ENCODE measurements at regions not wholly inside any gene's neighbourhood (a gene's known extent, or its start where the extent isn't known, plus 50 kb on each side); places are given as distances from the start of the nearest gene placed in this dataset.

- no peak overlapping the region for H3K4me2 ChIP-seq (ENCODE audit: low read length)
- no peaks in the 10 kb centered on the region for H3K79me2 ChIP-seq (ENCODE audit: insufficient read depth, low read depth, low read length)
- no peaks in the 10 kb centered on the region for H3K9me2 ChIP-seq (ENCODE audit: insufficient read depth, low read length)
- H3K9me3 ChIP-seq (ENCODE audit: low read length): no peaks in the 10 kb centered on the region
- H3K27ac ChIP-seq (ENCODE audit: low read depth, low read length, poor library complexity, severe bottlenecking): no peak overlapping the region
- H4K20me1 ChIP-seq (ENCODE audit: insufficient read depth, low read length): no peaks in the 10 kb centered on the region
- TF ChIP-seq EZH2phosphoT487 (IDR thresholded peaks at IDR 0.05; ENCODE audit: borderline replicate concordance, low read depth, low read length) (no peak), CTCF (conservative IDR thresholded peaks at IDR 0.05; ENCODE audit: low read length) (no peak)
- intact Hi-C loops (cut with micrococcal nuclease; ENCODE audit: unreplicated experiment): no loop called here
- BruUV-seq (replicated peaks): no TSS peak
- no peak for DNase-seq (ENCODE audit: low spot score)
- H3K36me3 ChIP-seq (ENCODE audit: insufficient read depth, low read length): no peaks in the 10 kb centered on the region
- H3K4me3 ChIP-seq (ENCODE audit: low read depth, low read length, poor library complexity, severe bottlenecking): no peak overlapping the region
- ChIA-PET CTCF (ENCODE audit: unreplicated experiment) (no interaction called here), POLR2A (interaction anchor here (0.6 to 1.2 kb wide), 4 partner anchors 53 to 1443 kb away, joined by 3 read pairs; no protein-coding TSS in a partner anchor)
- no peak overlapping the region for H2AFZ ChIP-seq (ENCODE audit: low read length)
- no peaks in the 10 kb centered on the region for H3K4me1 ChIP-seq (ENCODE audit: insufficient read depth, low read length, poor library complexity, severe bottlenecking)
Measured at GRCh38 chr2:195038153-195038552, 618.9 kb upstream of the SLC39A10 start.

GRCh38 chr2:195037045-195037444 is 620.0 kb upstream of the SLC39A10 start:
- POLR2A ChIA-PET: no interaction called here
- intact Hi-C loops (cut with micrococcal nuclease; ENCODE audit: unreplicated experiment): no loop called here

More at GRCh38 chr2:195037045-195037444, 620.0 kb upstream of the SLC39A10 start:
- H3K4me1 ChIP-seq (ENCODE audit: insufficient read depth, low read length, poor library complexity, severe bottlenecking): no peaks in the 10 kb centered on the region
- BruUV-seq (replicated peaks): no TSS peak
- DNase-seq (ENCODE audit: low spot score): no peak
- H3K36me3 ChIP-seq (ENCODE audit: insufficient read depth, low read length): no peaks in the 10 kb centered on the region
- no peaks in the 10 kb centered on the region for H3K79me2 ChIP-seq (ENCODE audit: insufficient read depth, low read depth, low read length)
- CTCF ChIA-PET (ENCODE audit: unreplicated experiment): no interaction called here
- no peak overlapping the region for H2AFZ ChIP-seq (ENCODE audit: low read length)
- no peaks in the 10 kb centered on the region for H4K20me1 ChIP-seq (ENCODE audit: insufficient read depth, low read length)
- H3K27ac ChIP-seq (ENCODE audit: low read depth, low read length, poor library complexity, severe bottlenecking): no peak overlapping the region
- no peak overlapping the region for H3K4me2 ChIP-seq (ENCODE audit: low read length)
- no peak for TF ChIP-seq EZH2phosphoT487 (IDR thresholded peaks at IDR 0.05; ENCODE audit: borderline replicate concordance, low read depth, low read length)
- no peak for TF ChIP-seq CTCF (conservative IDR thresholded peaks at IDR 0.05; ENCODE audit: low read length)
- H3K9me3 ChIP-seq (ENCODE audit: low read length): no peaks in the 10 kb centered on the region
- no peak overlapping the region for H3K4me3 ChIP-seq (ENCODE audit: low read depth, low read length, poor library complexity, severe bottlenecking)
- H3K9me2 ChIP-seq (ENCODE audit: insufficient read depth, low read length): no peaks in the 10 kb centered on the region
